Large intestine (tissue), 3 donors: ENCODE measurements at regions not wholly inside any gene's neighbourhood (a gene's known extent, or its start where the extent isn't known, plus 50 kb on each side); places are given as distances from the start of the nearest gene placed in this dataset.

ENCODE experiments used
- DNase-seq, 2 donors: peaks; one replicate each; pipeline versions ENCODE4 v3.0.0 to v3.0.0-alpha.2; 2013
- H3K27ac ChIP-seq: one replicate; pipeline ENCODE4 v1.5.1; 2013; ENCODE audit warnings: low read length
- H3K27me3 ChIP-seq: 2 replicates; pipeline ENCODE4 v1.6.1; 2013; ENCODE audit warnings: low read length; ENCODE audit not compliant: control insufficient read depth, insufficient read depth
- H3K36me3 ChIP-seq: 2 replicates; pipeline ENCODE4 v1.6.1; 2013; ENCODE audit warnings: low read length; ENCODE audit not compliant: control insufficient read depth, insufficient read depth
- H3K4me1 ChIP-seq: one replicate; pipeline ENCODE4 v1.6.1; 2013; ENCODE audit warnings: low read length; ENCODE audit not compliant: control insufficient read depth, insufficient read depth
- H3K4me3 ChIP-seq: one replicate; pipeline ENCODE4 v1.5.1; 2013; ENCODE audit warnings: low read length
- H3K9me3 ChIP-seq: one replicate; pipeline ENCODE4 v1.6.1; 2013; ENCODE audit warnings: mild to moderate bottlenecking, low read depth, low read length, moderate library complexity; ENCODE audit not compliant: control insufficient read depth
- WGBS: methylation state at CpG from one replicate; pipeline ENCODE4 v1.1.5; 2013; ENCODE audit warnings: low lambda C conversion rate; ENCODE audit not compliant: insufficient coverage; 5-methylcytosine and 5-hydroxymethylcytosine counted together

GRCh38 chr5:74122175-74122574 lies 496.2 kb downstream of the ARHGEF28 start:
- no peak for DNase-seq
- Histone ChIP-seq H3K4me3 (no peak overlapping the region), H3K4me1 (peaks cover 4% of the 10 kb centered on the region), H3K27ac (no peak overlapping the region), H3K36me3 (no peaks in the 10 kb centered on the region), H3K9me3 (no peaks in the 10 kb centered on the region), H3K27me3 (no peaks in the 10 kb centered on the region)
- WGBS, result no CpG with 5 or more reads among the region's 1 CpG

- Histone ChIP-seq H3K4me3 (no peak overlapping the region), H3K4me1 (no peaks in the 10 kb centered on the region), H3K9me3 (no peaks in the 10 kb centered on the region), H3K27me3 (no peaks in the 10 kb centered on the region), H3K27ac (no peak overlapping the region), H3K36me3 (no peaks in the 10 kb centered on the region)
- no CpG with 5 or more reads among the region's 3 CpGs for WGBS
- no peak for DNase-seq
These were observed 494.6 kb downstream of the ARHGEF28 start for GRCh38 chr5:74120585-74120984.

- no peak overlapping the region for H3K4me3 ChIP-seq
- no peaks in the 10 kb centered on the region for H3K4me1 ChIP-seq
- no peak for DNase-seq
- WGBS, result 70% methylated on average over 2 of the region's 2 CpGs
- H3K36me3 ChIP-seq, result no peaks in the 10 kb centered on the region
- no peaks in the 10 kb centered on the region for H3K9me3 ChIP-seq
- no peak overlapping the region for H3K27ac ChIP-seq
- no peaks in the 10 kb centered on the region for H3K27me3 ChIP-seq
These were observed 492.1 kb downstream of the ARHGEF28 start for GRCh38 chr5:74118071-74118470.

GRCh38 chr5:74116984-74117383 lies 491.0 kb downstream of the ARHGEF28 start:
- WGBS, result no CpG with 5 or more reads among the region's 3 CpGs
- Histone ChIP-seq H3K9me3 (no peaks in the 10 kb centered on the region), H3K36me3 (no peaks in the 10 kb centered on the region), H3K4me3 (no peak overlapping the region), H3K27ac (no peak overlapping the region), H3K4me1 (no peaks in the 10 kb centered on the region), H3K27me3 (no peaks in the 10 kb centered on the region)
- no peak for DNase-seq

- H3K9me3 ChIP-seq, result no peaks in the 10 kb centered on the region
- no CpG with 5 or more reads among the region's 1 CpG for WGBS
- no peak for DNase-seq
- no peaks in the 10 kb centered on the region for H3K4me1 ChIP-seq
- no peak overlapping the region for H3K4me3 ChIP-seq
- no peak overlapping the region for H3K27ac ChIP-seq
- no peaks in the 10 kb centered on the region for H3K36me3 ChIP-seq
- no peaks in the 10 kb centered on the region for H3K27me3 ChIP-seq
These were observed 490.3 kb downstream of the ARHGEF28 start for GRCh38 chr5:74116266-74116665.

- Histone ChIP-seq H3K27ac (no peak overlapping the region), H3K9me3 (no peaks in the 10 kb centered on the region), H3K36me3 (no peaks in the 10 kb centered on the region), H3K4me1 (no peaks in the 10 kb centered on the region), H3K27me3 (no peaks in the 10 kb centered on the region), H3K4me3 (no peak overlapping the region)
- 39% methylated on average over 2 of the region's 2 CpGs for WGBS
- DNase-seq, result no peak
These were observed 487.9 kb downstream of the ARHGEF28 start for GRCh38 chr5:74113927-74114326.

- no CpG with 5 or more reads among the region's 1 CpG for WGBS
- no peak overlapping the region for H3K4me3 ChIP-seq
- no peaks in the 10 kb centered on the region for H3K27me3 ChIP-seq
- no peak overlapping the region for H3K27ac ChIP-seq
- no peaks in the 10 kb centered on the region for H3K36me3 ChIP-seq
- H3K9me3 ChIP-seq, result no peaks in the 10 kb centered on the region
- peak in 1 of 2 donors; percentile 17 for DNase-seq
- no peaks in the 10 kb centered on the region for H3K4me1 ChIP-seq
These were observed 487.2 kb downstream of the ARHGEF28 start for GRCh38 chr5:74113196-74113540.

GRCh38 chr5:74112372-74113195 lies 486.6 kb downstream of the ARHGEF28 start:
- Histone ChIP-seq H3K4me3 (no peak overlapping the region), H3K27me3 (no peaks in the 10 kb centered on the region), H3K9me3 (no peaks in the 10 kb centered on the region), H3K4me1 (no peaks in the 10 kb centered on the region), H3K27ac (no peak overlapping the region), H3K36me3 (no peaks in the 10 kb centered on the region)
- no peak for DNase-seq
- WGBS, result no CpG with 5 or more reads among the region's 3 CpGs

GRCh38 chr5:74111764-74112163 lies 485.8 kb downstream of the ARHGEF28 start:
- H3K4me1 ChIP-seq, result no peaks in the 10 kb centered on the region
- H3K36me3 ChIP-seq, result no peaks in the 10 kb centered on the region
- H3K27ac ChIP-seq, result no peak overlapping the region
- no peak for DNase-seq
- WGBS, result 100% methylated on average over 2 of the region's 2 CpGs
- H3K27me3 ChIP-seq, result no peaks in the 10 kb centered on the region
- no peak overlapping the region for H3K4me3 ChIP-seq
- H3K9me3 ChIP-seq, result no peaks in the 10 kb centered on the region

- Histone ChIP-seq H3K4me3 (no peak overlapping the region), H3K27ac (no peak overlapping the region), H3K36me3 (no peaks in the 10 kb centered on the region), H3K9me3 (no peaks in the 10 kb centered on the region), H3K27me3 (no peaks in the 10 kb centered on the region), H3K4me1 (no peaks in the 10 kb centered on the region)
- no peak for DNase-seq
- 67% methylated on average over 1 of the region's 4 CpGs for WGBS
These were observed 483.3 kb downstream of the ARHGEF28 start for GRCh38 chr5:74109344-74109743.

- Histone ChIP-seq H3K27ac (no peak overlapping the region), H3K9me3 (no peaks in the 10 kb centered on the region), H3K4me1 (no peaks in the 10 kb centered on the region), H3K36me3 (no peaks in the 10 kb centered on the region), H3K27me3 (no peaks in the 10 kb centered on the region), H3K4me3 (no peak overlapping the region)
- no peak for DNase-seq
These were observed 481.9 kb downstream of the ARHGEF28 start for GRCh38 chr5:74107899-74108298.
